ENCODE measurements at regions not wholly inside any gene's neighbourhood (a gene's known extent, or its start where the extent isn't known, plus 50 kb on each side); places are given as distances from the start of the nearest gene placed in this dataset.

DNA sequence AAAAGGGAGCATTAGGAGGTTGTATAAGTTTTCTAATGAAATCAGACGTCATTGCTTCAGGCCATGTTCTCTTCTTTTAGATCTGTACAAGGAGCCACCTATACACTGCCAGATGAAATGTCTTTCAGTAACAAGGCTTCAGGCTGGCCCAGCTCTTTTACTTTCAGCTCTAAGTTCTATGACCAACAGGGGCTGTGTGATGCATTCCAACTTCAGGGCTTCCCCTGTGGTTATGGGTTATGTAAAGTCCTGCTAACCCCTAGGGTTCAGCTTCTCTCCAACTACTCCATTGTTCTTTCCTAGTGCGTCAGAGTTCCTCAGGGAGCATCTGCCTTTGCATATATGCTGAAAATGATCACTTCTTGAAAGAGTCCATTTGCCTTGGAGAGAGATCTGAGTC is 79.4 kb upstream of the TTC29 start:
- no peak for TF ChIP-seq ZFP30 (CRISPR knock-in tag; IDR thresholded peaks at IDR 0.05)
- TF ChIP-seq, protein P1, sequence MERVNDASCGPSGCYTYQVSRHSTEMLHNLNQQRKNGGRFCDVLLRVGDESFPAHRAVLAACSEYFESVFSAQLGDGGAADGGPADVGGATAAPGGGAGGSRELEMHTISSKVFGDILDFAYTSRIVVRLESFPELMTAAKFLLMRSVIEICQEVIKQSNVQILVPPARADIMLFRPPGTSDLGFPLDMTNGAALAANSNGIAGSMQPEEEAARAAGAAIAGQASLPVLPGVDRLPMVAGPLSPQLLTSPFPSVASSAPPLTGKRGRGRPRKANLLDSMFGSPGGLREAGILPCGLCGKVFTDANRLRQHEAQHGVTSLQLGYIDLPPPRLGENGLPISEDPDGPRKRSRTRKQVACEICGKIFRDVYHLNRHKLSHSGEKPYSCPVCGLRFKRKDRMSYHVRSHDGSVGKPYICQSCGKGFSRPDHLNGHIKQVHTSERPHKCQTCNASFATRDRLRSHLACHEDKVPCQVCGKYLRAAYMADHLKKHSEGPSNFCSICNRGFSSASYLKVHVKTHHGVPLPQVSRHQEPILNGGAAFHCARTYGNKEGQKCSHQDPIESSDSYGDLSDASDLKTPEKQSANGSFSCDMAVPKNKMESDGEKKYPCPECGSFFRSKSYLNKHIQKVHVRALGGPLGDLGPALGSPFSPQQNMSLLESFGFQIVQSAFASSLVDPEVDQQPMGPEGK (CRISPR knock-in tag; IDR thresholded peaks at IDR 0.05; ENCODE audit: borderline replicate concordance), result no peak
